ENCODE measurements at regions not wholly inside any gene's neighbourhood (a gene's known extent, or its start where the extent isn't known, plus 50 kb on each side); places are given as distances from the start of the nearest gene placed in this dataset.
A peak's percentile ranks its signal among the peaks of the same experiment; 100 is the strongest.

- H3K36me3 Mint-ChIP-seq (ENCODE audit: low read depth), result no peaks in the 10 kb centered on the region
- H3K27me3 Mint-ChIP-seq (ENCODE audit: insufficient read depth), result peaks cover 7% of the 10 kb centered on the region
- TF ChIP-seq CTCF (IDR thresholded peaks at IDR 0.05), result no peak
- DNase-seq, result peak; percentile 18
- peaks cover 27% of the 10 kb centered on the region for H3K4me1 Mint-ChIP-seq (ENCODE audit: low read depth)
- no peak overlapping the region for H3K4me3 Mint-ChIP-seq
- H3K9me3 Mint-ChIP-seq, result 0 out of 2 replicates have a peak, but pooled peaks cover 5% of the 10 kb centered on the region
- H3K27ac Mint-ChIP-seq, result peak overlapping the region; percentile 27
Observed at GRCh38 chr2:12484536-12485115, 232.1 kb upstream of the TRIB2 start.

DNA sequence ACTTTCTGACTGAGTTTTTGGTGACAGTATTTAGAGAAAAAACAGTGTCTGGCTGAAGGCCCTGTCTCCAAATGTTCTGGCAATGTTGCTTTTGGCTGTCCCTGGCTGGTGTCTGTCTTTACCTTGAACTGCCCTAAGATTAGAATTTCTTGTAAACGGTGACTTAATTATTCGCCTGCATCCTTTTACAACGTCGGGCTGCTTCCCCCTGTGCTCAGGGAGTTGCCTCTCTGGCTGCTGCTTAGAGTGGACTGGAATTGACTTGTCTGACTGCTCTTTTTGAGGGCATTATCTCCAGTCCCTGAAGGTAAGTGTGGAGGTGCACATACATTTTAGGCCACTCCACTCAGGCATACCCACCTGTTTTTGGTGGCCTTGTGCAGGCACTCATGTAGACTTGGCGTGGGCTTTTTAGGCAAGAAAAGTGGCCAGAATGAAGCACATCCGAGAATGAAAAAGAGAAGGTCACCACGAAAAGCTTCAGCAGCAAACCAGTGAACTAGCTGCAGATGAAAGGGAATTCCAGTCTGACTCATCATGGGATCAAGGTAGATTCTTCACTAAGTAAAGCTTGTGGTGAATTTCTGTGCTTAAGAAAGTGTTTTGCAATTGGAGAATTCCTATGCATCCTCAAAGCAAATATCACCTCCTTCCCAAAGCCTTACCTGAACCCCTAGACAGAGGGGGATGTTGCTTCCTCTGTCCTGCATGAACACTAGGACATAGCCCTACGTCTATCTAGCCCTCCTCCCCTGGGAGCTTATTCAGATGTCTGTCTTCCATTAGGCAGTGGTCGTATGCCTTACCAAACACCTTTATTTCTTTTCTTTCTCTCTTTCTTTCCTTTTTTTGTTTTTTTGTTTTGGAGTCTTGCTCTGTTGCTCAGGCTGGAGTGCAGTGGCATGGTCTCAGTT is 230.3 kb upstream of the TRIB2 start:
- Mint-ChIP-seq H3K4me1 (ENCODE audit: low read depth) (peaks cover 27% of the 10 kb centered on the region), H3K36me3 (ENCODE audit: low read depth) (no peaks in the 10 kb centered on the region), H3K27ac (no peak overlapping the region), H3K27me3 (ENCODE audit: insufficient read depth) (peaks cover 7% of the 10 kb centered on the region), H3K9me3 (0 out of 2 replicates have a peak, but pooled peaks cover 5% of the 10 kb centered on the region), H3K4me3 (no peak overlapping the region; the same call in 1 of the 2 replicates)
- DNase-seq, result no peak
- no peak for TF ChIP-seq CTCF (IDR thresholded peaks at IDR 0.05)

GRCh38 chr2:12487253-12488004 is 229.3 kb upstream of the TRIB2 start:
- Mint-ChIP-seq H3K9me3 (0 out of 2 replicates have a peak, but pooled peaks cover 5% of the 10 kb centered on the region), H3K4me1 (ENCODE audit: low read depth) (peaks cover 27% of the 10 kb centered on the region), H3K27ac (no peak overlapping the region), H3K36me3 (ENCODE audit: low read depth) (no peaks in the 10 kb centered on the region), H3K4me3 (no peak overlapping the region), H3K27me3 (ENCODE audit: insufficient read depth) (peaks cover 7% of the 10 kb centered on the region)
- no peak for DNase-seq
- TF ChIP-seq CTCF (IDR thresholded peaks at IDR 0.05), result no peak

GRCh38 chr2:12488352-12489318 is 228.1 kb upstream of the TRIB2 start:
- no peaks in the 10 kb centered on the region for H3K36me3 Mint-ChIP-seq (ENCODE audit: low read depth)
- 0 out of 2 replicates have a peak, but pooled peaks cover 5% of the 10 kb centered on the region for H3K9me3 Mint-ChIP-seq
- no peak for DNase-seq
- H3K27me3 Mint-ChIP-seq (ENCODE audit: insufficient read depth), result peaks cover 7% of the 10 kb centered on the region
- no peak overlapping the region for H3K27ac Mint-ChIP-seq
- TF ChIP-seq CTCF (IDR thresholded peaks at IDR 0.05), result no peak
- H3K4me1 Mint-ChIP-seq (ENCODE audit: low read depth), result peaks cover 37% of the 10 kb centered on the region
- no peak overlapping the region for H3K4me3 Mint-ChIP-seq

All from HFFc6 (cell line).